SK-N-SH (cell line): ENCODE measurements at regions not wholly inside any gene's neighbourhood (a gene's known extent, or its start where the extent isn't known, plus 50 kb on each side); places are given as distances from the start of the nearest gene placed in this dataset.

ENCODE experiments used
- CTCF ChIA-PET: fragments of 300-600, 350-600 bp; formaldehyde crosslinking; extraction: SDS; loops from one replicate; lab custom pipeline; 2021; lab: Yijun Ruan, JAX
- POLR2A ChIA-PET: fragments of 350-600 bp; sonication (Branson Sonifier 250); formaldehyde crosslinking; extraction: SDS; loops from one replicate; lab custom pipeline; 2020; ENCODE audit warnings: antibody characterized with exemption, inconsistent platforms; lab: Yijun Ruan, JAX
- DNase-seq: peaks from one replicate; pipeline ENCODE4 v3.0.0; 2012
- H2AFZ ChIP-seq: fragments of 200-600 bp; sonication (generic); 2 replicates; pipeline ENCODE4 v1.8.1; 2016; ENCODE audit warnings: antibody characterized with exemption, mild to moderate bottlenecking, low read depth
- H3F3A ChIP-seq: fragments of 200-600 bp; sonication (generic); replicated peaks from 2 replicates; pipeline ENCODE3; 2016; ENCODE audit warnings: antibody characterized with exemption, mild to moderate bottlenecking; ENCODE audit not compliant: insufficient read depth
- H3K27ac ChIP-seq, 2 experiments: fragments of 200-500 bp in 1 of 2; fragments of 200-600 bp in 1 of 2; sonication (Bioruptor generic) in 1 of 2; sonication (generic), shearing (Covaris generic) in 1 of 2; 2 replicates each; pipeline versions ENCODE4 v1.5.1 to v1.6.1; 2014 to 2016; ENCODE audit warnings: low read depth in 2 of 2, inconsistent platforms in 1 of 2, low read length in 1 of 2, mild to moderate bottlenecking in 1 of 2, mixed read lengths in 1 of 2
- H3K27me3 ChIP-seq: fragments of 200-600 bp; sonication (generic), shearing (Covaris generic); 2 replicates; pipeline ENCODE4 v1.6.1; 2016; ENCODE audit warnings: mixed run types; ENCODE audit not compliant: insufficient read depth
- H3K36me3 ChIP-seq, 2 experiments: fragments of 200-500 bp in 1 of 2; fragments of 200-600 bp in 1 of 2; sonication (Bioruptor generic) in 1 of 2; sonication (generic) in 1 of 2; replicated peaks in 1 of 2; 2 replicates each; pipeline versions ENCODE3 to v1.5.1; 2014 to 2016; ENCODE audit warnings: low read length in 1 of 2, mild to moderate bottlenecking in 1 of 2; ENCODE audit not compliant: insufficient read depth in 2 of 2, control insufficient read depth in 1 of 2
- H3K4me1 ChIP-seq, 2 experiments: fragments of 200-500 bp in 1 of 2; fragments of 200-600 bp in 1 of 2; sonication (Bioruptor generic) in 1 of 2; sonication (generic), shearing (Covaris generic) in 1 of 2; 2 replicates each; pipeline versions ENCODE4 v1.5.1 to v1.6.1; 2014 to 2016; ENCODE audit warnings: low read depth in 1 of 2, low read length in 1 of 2, mixed run types in 1 of 2; ENCODE audit not compliant: insufficient read depth in 2 of 2, control insufficient read depth in 1 of 2
- H3K4me2 ChIP-seq: fragments of 200-600 bp; sonication (generic), shearing (Covaris generic); 2 replicates; pipeline ENCODE4 v1.6.1; 2017; ENCODE audit warnings: mixed run types
- H3K4me3 ChIP-seq, 2 experiments: fragments of 200-500 bp in 1 of 2; fragments of 200-600 bp in 1 of 2; sonication (Bioruptor generic) in 1 of 2; sonication (generic), shearing (Covaris generic) in 1 of 2; 2 replicates each; pipeline versions ENCODE4 v1.5.1 to v1.8.1; 2014 to 2016; ENCODE audit warnings: low read depth in 2 of 2, inconsistent platforms in 1 of 2, low read length in 1 of 2, mild to moderate bottlenecking in 1 of 2, mixed read lengths in 1 of 2, moderate library complexity in 1 of 2
- H3K79me2 ChIP-seq: fragments of 200-600 bp; sonication (generic); 2 replicates; pipeline ENCODE4 v1.8.1; 2017; ENCODE audit warnings: mild to moderate bottlenecking; ENCODE audit not compliant: insufficient read depth
- H3K9ac ChIP-seq: fragments of 200-600 bp; sonication (generic); 2 replicates; pipeline ENCODE4 v1.6.1; 2017; ENCODE audit warnings: mixed run types
- H3K9me2 ChIP-seq: fragments of 200-600 bp; sonication (generic); 2 replicates; pipeline ENCODE4 v1.6.1; 2017; ENCODE audit warnings: mixed run types
- H3K9me3 ChIP-seq: fragments of 200-600 bp; sonication (generic); 2 replicates; pipeline ENCODE4 v1.6.1; 2017; ENCODE audit warnings: mixed run types, mild to moderate bottlenecking, moderate library complexity
- H4K20me1 ChIP-seq: fragments of 200-600 bp; sonication (generic); 2 replicates; pipeline ENCODE4 v1.6.1; 2017; ENCODE audit warnings: mild to moderate bottlenecking, mixed run types; ENCODE audit not compliant: insufficient read depth
- CHD2 ChIP-seq: fragments of 150-350 bp; IDR thresholded peaks from 2 replicates; pipeline ENCODE4 v1.6.1; 2018; ENCODE audit warnings: low read length; ENCODE audit not compliant: partially characterized antibody
- CTCF ChIP-seq: fragments of 200-600 bp; sonication (generic); IDR thresholded peaks from 2 replicates; pipeline ENCODE4 v1.6.1; 2017; ENCODE audit warnings: antibody characterized with exemption, mild to moderate bottlenecking, moderate library complexity
- FOXJ3 ChIP-seq: sonication (generic); formaldehyde crosslinking; IDR thresholded peaks from 2 replicates; pipeline ENCODE4 v1.5.1; 2020; ENCODE audit warnings: mild to moderate bottlenecking, missing genetic modification reagents
- FOXM1 ChIP-seq: IDR thresholded peaks from 2 replicates; pipeline ENCODE4 v1.4.0; 2012; ENCODE audit warnings: low read depth, mild to moderate bottlenecking
- GABPA ChIP-seq: IDR thresholded peaks from 2 replicates; pipeline ENCODE4 v1.4.0; 2012; ENCODE audit warnings: low read depth, mild to moderate bottlenecking
- NFIC ChIP-seq: IDR thresholded peaks from 2 replicates; pipeline ENCODE4 v1.4.0; 2012; ENCODE audit warnings: borderline replicate concordance
- PBX3 ChIP-seq: IDR thresholded peaks from 2 replicates; pipeline ENCODE4; 2012
- POLR2AphosphoS5 ChIP-seq: IDR thresholded peaks from 2 replicates; pipeline ENCODE4 v1.6.1; 2012; ENCODE audit warnings: low read depth, low read length
- RAD21 ChIP-seq: IDR thresholded peaks from 2 replicates; pipeline ENCODE4 v1.6.1; 2012; ENCODE audit warnings: mild to moderate bottlenecking, low read length
- RFX5 ChIP-seq: IDR thresholded peaks from 2 replicates; pipeline ENCODE4 v1.6.1; 2012; ENCODE audit warnings: mild to moderate bottlenecking, improper control_type of control experiment, low read length
- SMC3 ChIP-seq: IDR thresholded peaks from 2 replicates; pipeline ENCODE4 v1.6.1; 2012; ENCODE audit warnings: low read depth, low read length, improper control_type of control experiment
- TAF1 ChIP-seq: IDR thresholded peaks from 2 replicates; pipeline ENCODE4 v1.6.1; 2012; ENCODE audit warnings: low read depth, mild to moderate bottlenecking, low read length, moderate library complexity, borderline replicate concordance
- TEAD4 ChIP-seq: IDR thresholded peaks from 2 replicates; pipeline ENCODE4 v1.4.0; 2012; ENCODE audit warnings: mild to moderate bottlenecking, borderline replicate concordance; ENCODE audit not compliant: insufficient read depth
- USF1 ChIP-seq: IDR thresholded peaks from 2 replicates; pipeline ENCODE4 v1.4.0; 2012; ENCODE audit warnings: low read depth, borderline replicate concordance
- WGBS: methylation state at CpG from one replicate; pipeline ENCODE4 v1.1.6; 2017; ENCODE audit warnings: low lambda C conversion rate; 5-methylcytosine and 5-hydroxymethylcytosine counted together
- TF ChIP-seq, protein P1 (sequence below): IDR thresholded peaks from 2 replicates; pipeline ENCODE4 v1.4.0; 2012; ENCODE audit warnings: low read depth
- TF ChIP-seq, protein P2 (sequence below): fragments of 150-350 bp; IDR thresholded peaks from 2 replicates; pipeline ENCODE4 v1.6.1; 2017; ENCODE audit warnings: antibody characterized with exemption, low read length, low read depth, borderline replicate concordance
- TF ChIP-seq, protein P3 (sequence below): fragments of 150-350 bp; IDR thresholded peaks from 2 replicates; pipeline ENCODE4 v1.6.1; 2016; ENCODE audit warnings: mild to moderate bottlenecking, low read depth, low read length

DNA sequence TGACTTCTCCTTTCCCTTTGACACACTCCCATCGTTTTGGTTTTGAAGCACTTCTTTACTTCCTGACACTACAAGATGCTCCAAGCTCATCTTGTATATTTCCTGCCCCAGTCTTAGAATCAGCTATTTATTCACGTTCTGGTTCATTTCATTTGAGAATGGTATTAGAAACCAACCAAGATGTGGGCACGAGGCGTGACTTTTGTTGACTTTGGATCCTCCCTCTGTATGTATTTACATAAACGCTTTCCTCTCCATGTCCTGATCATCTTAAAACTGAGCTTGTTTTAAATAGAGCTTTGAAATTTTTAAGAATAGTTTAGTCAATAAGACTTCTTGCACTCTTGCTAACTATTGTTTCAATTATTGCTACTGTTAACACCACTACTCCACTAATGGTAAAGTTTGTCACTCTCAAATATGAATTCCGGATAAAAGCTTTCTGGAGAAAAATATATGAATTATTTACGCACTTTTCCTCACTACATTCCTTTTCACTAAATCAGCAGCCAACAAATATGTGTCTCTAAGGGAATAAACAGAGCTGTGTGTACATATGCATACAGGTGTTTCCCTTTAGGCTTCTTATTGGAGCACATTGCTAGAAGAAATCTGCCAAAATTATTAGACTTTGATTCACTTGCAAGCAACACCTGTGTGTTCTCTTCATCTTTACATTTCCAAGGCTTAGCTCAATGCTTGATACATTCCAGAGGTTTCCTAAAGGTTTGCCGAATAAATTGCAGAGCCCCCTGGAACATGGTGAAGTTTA lies 77.3 kb upstream of the TMEM244 start:
- Histone ChIP-seq H3K4me3 (no peak overlapping the region), H3K9ac (no peak overlapping the region), H3K27me3 (no peaks in the 10 kb centered on the region), H3K4me1 (no peaks in the 10 kb centered on the region), H3F3A (peaks cover 8% of the 10 kb centered on the region), H3K27ac (no peak overlapping the region), H3K9me3 (no peaks in the 10 kb centered on the region), H3K36me3 (no peaks in the 10 kb centered on the region), H3K4me2 (no peak overlapping the region), H2AFZ (0 out of 2 replicates have a peak overlapping the region, but pooled peaks have one; percentile 36), H3K9me2 (no peaks in the 10 kb centered on the region), H4K20me1 (no peaks in the 10 kb centered on the region), H3K79me2 (no peaks in the 10 kb centered on the region)
- 67% methylated on average over 8 of the region's 8 CpGs for WGBS
- ChIA-PET POLR2A (no interaction called here), CTCF (interaction anchor here (0.9 to 1.9 kb wide), 3 partner anchors 8 to 340 kb away, joined by 3 to 9 read pairs (median 4); no protein-coding TSS in a partner anchor)
- TF ChIP-seq FOXJ3 (CRISPR knock-in tag) (no peak), TAF1 (no peak), USF1 (no peak), CHD2 (no peak)
- DNase-seq, result no peak

GRCh38 chr6:129936329-129937165 lies 75.4 kb upstream of the TMEM244 start:
- no peak for DNase-seq
- no peaks in the 10 kb centered on the region for H3K27me3 ChIP-seq
- ChIA-PET CTCF (interaction anchor here (0.7 to 1.1 kb wide), 14 partner anchors 9 to 338 kb away, joined by 3 to 10 read pairs (median 4); no protein-coding TSS in a partner anchor), POLR2A (no interaction called here)
- no peak overlapping the region for H3K27ac ChIP-seq
- H4K20me1 ChIP-seq, result no peaks in the 10 kb centered on the region
- H3K9me3 ChIP-seq, result no peaks in the 10 kb centered on the region
- no peak overlapping the region for H3K4me2 ChIP-seq
- H3K9ac ChIP-seq, result no peak overlapping the region
- H3K9me2 ChIP-seq, result no peaks in the 10 kb centered on the region
- no peaks in the 10 kb centered on the region for H3K4me1 ChIP-seq
- TF ChIP-seq NFIC, result peak; percentile 24; the same call in 1 of the 2 replicates
- no peak for TF ChIP-seq GABPA
- TF ChIP-seq, protein P1, sequence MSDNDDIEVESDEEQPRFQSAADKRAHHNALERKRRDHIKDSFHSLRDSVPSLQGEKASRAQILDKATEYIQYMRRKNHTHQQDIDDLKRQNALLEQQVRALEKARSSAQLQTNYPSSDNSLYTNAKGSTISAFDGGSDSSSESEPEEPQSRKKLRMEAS, result 0 out of 2 replicates have a peak, but pooled peaks have one; percentile 39
- TF ChIP-seq CTCF, result peak; percentile 79
- no peak for TF ChIP-seq FOXM1
- TF ChIP-seq RFX5, result no peak
- TF ChIP-seq, protein P2, sequence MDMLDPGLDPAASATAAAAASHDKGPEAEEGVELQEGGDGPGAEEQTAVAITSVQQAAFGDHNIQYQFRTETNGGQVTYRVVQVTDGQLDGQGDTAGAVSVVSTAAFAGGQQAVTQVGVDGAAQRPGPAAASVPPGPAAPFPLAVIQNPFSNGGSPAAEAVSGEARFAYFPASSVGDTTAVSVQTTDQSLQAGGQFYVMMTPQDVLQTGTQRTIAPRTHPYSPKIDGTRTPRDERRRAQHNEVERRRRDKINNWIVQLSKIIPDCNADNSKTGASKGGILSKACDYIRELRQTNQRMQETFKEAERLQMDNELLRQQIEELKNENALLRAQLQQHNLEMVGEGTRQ, result no peak
- TF ChIP-seq TEAD4, result no peak
- TF ChIP-seq PBX3, result no peak
- TF ChIP-seq SMC3, result peak; percentile 57
- peak; percentile 59 for TF ChIP-seq RAD21
- TF ChIP-seq, protein P3, sequence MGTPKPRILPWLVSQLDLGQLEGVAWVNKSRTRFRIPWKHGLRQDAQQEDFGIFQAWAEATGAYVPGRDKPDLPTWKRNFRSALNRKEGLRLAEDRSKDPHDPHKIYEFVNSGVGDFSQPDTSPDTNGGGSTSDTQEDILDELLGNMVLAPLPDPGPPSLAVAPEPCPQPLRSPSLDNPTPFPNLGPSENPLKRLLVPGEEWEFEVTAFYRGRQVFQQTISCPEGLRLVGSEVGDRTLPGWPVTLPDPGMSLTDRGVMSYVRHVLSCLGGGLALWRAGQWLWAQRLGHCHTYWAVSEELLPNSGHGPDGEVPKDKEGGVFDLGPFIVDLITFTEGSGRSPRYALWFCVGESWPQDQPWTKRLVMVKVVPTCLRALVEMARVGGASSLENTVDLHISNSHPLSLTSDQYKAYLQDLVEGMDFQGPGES, result no peak
- no peak for TF ChIP-seq POLR2AphosphoS5
- H3F3A ChIP-seq, result peaks cover 8% of the 10 kb centered on the region
- H3K4me3 ChIP-seq, result peak overlapping the region in 1 of 2 experiments; percentile 27; a peak in 1 of 4 replicates
- WGBS, result 17% methylated on average over 7 of the region's 7 CpGs
- no peaks in the 10 kb centered on the region for H3K79me2 ChIP-seq
- H3K36me3 ChIP-seq, result no peaks in the 10 kb centered on the region
- H2AFZ ChIP-seq, result peak overlapping the region; percentile 77; the same call in 1 of the 2 replicates
